BJ (cell line): ENCODE measurements at regions not wholly inside any gene's neighbourhood (a gene's known extent, or its start where the extent isn't known, plus 50 kb on each side); places are given as distances from the start of the nearest gene placed in this dataset.

Experiments used
- CTCF ChIA-PET: fragments of 350-600 bp; formaldehyde crosslinking; extraction: SDS; loops from one replicate; lab custom pipeline; 2021; ENCODE audit warnings: antibody characterized with exemption, inconsistent platforms; lab: Yijun Ruan, JAX
- POLR2A ChIA-PET: fragments of 300-600 bp; sonication (Branson Sonifier 250); formaldehyde crosslinking; extraction: SDS; loops from one replicate; lab custom pipeline; 2021; ENCODE audit warnings: antibody characterized with exemption; lab: Charles Lee
- DNase-seq: peaks from one replicate; pipeline ENCODE4 v3.0.0-alpha.2; 2011; ENCODE audit warnings: low read depth
- H3K27me3 ChIP-seq: 2 replicates; pipeline ENCODE4 v1.6.0; 2011; ENCODE audit warnings: low read length; ENCODE audit not compliant: control insufficient read depth, insufficient read depth
- H3K36me3 ChIP-seq: 2 replicates; pipeline ENCODE4 v1.5.1; 2011; ENCODE audit warnings: low read length; ENCODE audit not compliant: control insufficient read depth, insufficient read depth
- H3K4me3 ChIP-seq: 2 replicates; pipeline ENCODE4 v1.5.1; 2011; ENCODE audit warnings: low read depth, mild to moderate bottlenecking, control low read depth, low read length
- CTCF ChIP-seq: IDR thresholded peaks from 2 replicates; pipeline ENCODE4 v1.5.1; 2011; ENCODE audit warnings: low read depth, mild to moderate bottlenecking, control low read depth, inconsistent platforms, low read length, moderate library complexity; ENCODE audit not compliant: insufficient read depth

- Histone ChIP-seq H3K4me3 (no peak overlapping the region), H3K36me3 (no peaks in the 10 kb centered on the region), H3K27me3 (no peaks in the 10 kb centered on the region)
- POLR2A ChIA-PET = no interaction called here
- TF ChIP-seq CTCF = no peak
- no peak for DNase-seq
- CTCF ChIA-PET = no interaction called here
These were observed 241.7 kb upstream of the NR4A3 start for GRCh38 chr9:99579964-99580363.

- no peaks in the 10 kb centered on the region for H3K27me3 ChIP-seq
- DNase-seq = no peak
- no peaks in the 10 kb centered on the region for H3K36me3 ChIP-seq
- CTCF ChIA-PET = interaction anchor here (0.6 kb wide), 1 partner anchor 108 kb away, joined by 3 read pairs; no protein-coding TSS in a partner anchor
- H3K4me3 ChIP-seq = no peak overlapping the region
- POLR2A ChIA-PET = no interaction called here
- TF ChIP-seq CTCF = no peak
These were observed 238.9 kb upstream of the NR4A3 start for GRCh38 chr9:99582814-99583213.

- Histone ChIP-seq H3K4me3 (no peak overlapping the region), H3K36me3 (no peaks in the 10 kb centered on the region), H3K27me3 (no peaks in the 10 kb centered on the region)
- TF ChIP-seq CTCF = no peak
- no peak for DNase-seq
- ChIA-PET POLR2A (no interaction called here), CTCF (no interaction called here)
These were observed 233.4 kb upstream of the NR4A3 start for GRCh38 chr9:99588299-99588698.

GRCh38 chr9:99588747-99589146 lies 232.9 kb upstream of the NR4A3 start:
- DNase-seq = no peak
- POLR2A ChIA-PET = no interaction called here
- Histone ChIP-seq H3K36me3 (no peaks in the 10 kb centered on the region), H3K4me3 (no peak overlapping the region), H3K27me3 (no peaks in the 10 kb centered on the region)
- no peak for TF ChIP-seq CTCF
- CTCF ChIA-PET = no interaction called here

GRCh38 chr9:99590410-99590809 lies 231.3 kb upstream of the NR4A3 start:
- ChIA-PET CTCF (no interaction called here), POLR2A (no interaction called here)
- Histone ChIP-seq H3K36me3 (no peaks in the 10 kb centered on the region), H3K27me3 (no peaks in the 10 kb centered on the region), H3K4me3 (no peak overlapping the region)
- no peak for TF ChIP-seq CTCF
- DNase-seq = no peak
